K562 (cell line): ENCODE measurements at regions not wholly inside any gene's neighbourhood (a gene's known extent, or its start where the extent isn't known, plus 50 kb on each side); places are given as distances from the start of the nearest gene placed in this dataset.

Source experiments
- EWSR1 ChIP-seq: fragments of 450-650 bp; IDR thresholded peaks from 2 replicates; pipeline ENCODE4 v1.6.1; 2018; ENCODE audit warnings: borderline replicate concordance, mild to moderate bottlenecking, low read depth, moderate library complexity; ENCODE audit not compliant: partially characterized antibody
- TCF3 ChIP-seq: sonication (generic); formaldehyde crosslinking; IDR thresholded peaks from 2 replicates; pipeline ENCODE4 v1.4.0; 2020; ENCODE audit warnings: mild to moderate bottlenecking, missing genetic modification reagents
- ZNF407 ChIP-seq: fragments of 450-650 bp; IDR thresholded peaks from 2 replicates; pipeline ENCODE4 v1.6.1; 2016; ENCODE audit warnings: low read depth
- ZNF41 ChIP-seq: fragments of 250-450 bp; sonication (Bioruptor Pico); conservative IDR thresholded peaks from 2 replicates; pipeline ENCODE4 v1.4.0; 2020; ENCODE audit warnings: mild to moderate bottlenecking
- TF ChIP-seq, protein P1 (sequence below): fragments of 200-800 bp; sonication (Bioruptor generic); IDR thresholded peaks from 2 replicates; pipeline ENCODE4 v1.6.1; 2016; ENCODE audit warnings: missing genetic modification characterization, missing compliant biosample characterization

DNA sequence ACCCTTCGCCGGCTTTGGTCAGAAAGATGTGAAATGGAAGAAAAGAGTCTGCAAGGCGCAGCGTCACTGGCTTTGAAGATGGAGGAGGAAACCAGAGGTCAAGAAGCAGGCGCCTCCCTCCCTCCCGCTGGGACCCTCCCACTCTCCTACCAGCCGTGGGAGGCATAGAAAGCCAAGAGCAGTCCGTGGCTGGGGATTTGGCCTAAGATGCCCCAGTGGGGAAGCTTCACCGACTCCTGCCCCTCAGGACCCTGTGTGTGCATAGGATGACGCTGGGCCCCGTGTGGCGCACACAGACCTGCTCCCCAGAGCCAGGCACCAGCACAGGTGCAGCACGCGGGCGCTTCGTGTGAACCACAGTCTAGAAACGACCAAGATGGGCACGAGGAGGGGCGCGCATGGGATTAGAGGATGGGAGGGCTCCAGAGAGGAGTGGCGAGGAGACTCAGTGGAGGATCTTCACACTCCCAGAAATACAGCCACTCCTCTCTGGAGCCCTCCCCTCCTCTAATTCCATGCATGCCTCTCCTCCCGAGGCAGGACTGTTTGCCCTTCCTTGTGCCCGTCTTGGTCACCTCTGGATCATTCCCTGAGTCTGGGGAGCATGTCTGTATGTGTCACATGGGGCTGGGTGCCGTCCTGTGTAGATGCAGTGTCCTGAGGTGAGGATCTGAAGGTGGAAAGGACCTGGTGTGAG lies 194.3 kb downstream of the TEX29 start (continued):
- no peak for TF ChIP-seq ZNF407
- TF ChIP-seq ZNF41: no peak
- TF ChIP-seq EWSR1: no peak
- TF ChIP-seq TCF3 (CRISPR knock-in tag): no peak
- TF ChIP-seq, protein P1, sequence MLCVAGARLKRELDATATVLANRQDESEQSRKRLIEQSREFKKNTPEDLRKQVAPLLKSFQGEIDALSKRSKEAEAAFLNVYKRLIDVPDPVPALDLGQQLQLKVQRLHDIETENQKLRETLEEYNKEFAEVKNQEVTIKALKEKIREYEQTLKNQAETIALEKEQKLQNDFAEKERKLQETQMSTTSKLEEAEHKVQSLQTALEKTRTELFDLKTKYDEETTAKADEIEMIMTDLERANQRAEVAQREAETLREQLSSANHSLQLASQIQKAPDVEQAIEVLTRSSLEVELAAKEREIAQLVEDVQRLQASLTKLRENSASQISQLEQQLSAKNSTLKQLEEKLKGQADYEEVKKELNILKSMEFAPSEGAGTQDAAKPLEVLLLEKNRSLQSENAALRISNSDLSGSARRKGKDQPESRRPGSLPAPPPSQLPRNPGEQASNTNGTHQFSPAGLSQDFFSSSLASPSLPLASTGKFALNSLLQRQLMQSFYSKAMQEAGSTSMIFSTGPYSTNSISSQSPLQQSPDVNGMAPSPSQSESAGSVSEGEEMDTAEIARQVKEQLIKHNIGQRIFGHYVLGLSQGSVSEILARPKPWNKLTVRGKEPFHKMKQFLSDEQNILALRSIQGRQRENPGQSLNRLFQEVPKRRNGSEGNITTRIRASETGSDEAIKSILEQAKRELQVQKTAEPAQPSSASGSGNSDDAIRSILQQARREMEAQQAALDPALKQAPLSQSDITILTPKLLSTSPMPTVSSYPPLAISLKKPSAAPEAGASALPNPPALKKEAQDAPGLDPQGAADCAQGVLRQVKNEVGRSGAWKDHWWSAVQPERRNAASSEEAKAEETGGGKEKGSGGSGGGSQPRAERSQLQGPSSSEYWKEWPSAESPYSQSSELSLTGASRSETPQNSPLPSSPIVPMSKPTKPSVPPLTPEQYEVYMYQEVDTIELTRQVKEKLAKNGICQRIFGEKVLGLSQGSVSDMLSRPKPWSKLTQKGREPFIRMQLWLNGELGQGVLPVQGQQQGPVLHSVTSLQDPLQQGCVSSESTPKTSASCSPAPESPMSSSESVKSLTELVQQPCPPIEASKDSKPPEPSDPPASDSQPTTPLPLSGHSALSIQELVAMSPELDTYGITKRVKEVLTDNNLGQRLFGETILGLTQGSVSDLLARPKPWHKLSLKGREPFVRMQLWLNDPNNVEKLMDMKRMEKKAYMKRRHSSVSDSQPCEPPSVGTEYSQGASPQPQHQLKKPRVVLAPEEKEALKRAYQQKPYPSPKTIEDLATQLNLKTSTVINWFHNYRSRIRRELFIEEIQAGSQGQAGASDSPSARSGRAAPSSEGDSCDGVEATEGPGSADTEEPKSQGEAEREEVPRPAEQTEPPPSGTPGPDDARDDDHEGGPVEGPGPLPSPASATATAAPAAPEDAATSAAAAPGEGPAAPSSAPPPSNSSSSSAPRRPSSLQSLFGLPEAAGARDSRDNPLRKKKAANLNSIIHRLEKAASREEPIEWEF (CRISPR knock-in tag): no peak
